Keratinocyte (primary cell): ENCODE measurements at regions not wholly inside any gene's neighbourhood (a gene's known extent, or its start where the extent isn't known, plus 50 kb on each side); places are given as distances from the start of the nearest gene placed in this dataset.

Experiments
- EZH2 ChIP-seq: IDR thresholded peaks from one replicate; pipeline ENCODE4 v1.6.1; 2012; ENCODE audit warnings: inconsistent platforms, mild to moderate bottlenecking, low read length, moderate library complexity
- TF ChIP-seq, protein P1 (sequence below), 3 experiments: IDR thresholded peaks in 1 of 3; conservative IDR thresholded peaks in 1 of 3; optimal IDR thresholded peaks in 1 of 3; 2 replicates in 2 of 3; 3 replicates in 1 of 3; pipeline versions ENCODE3 to v1.5.1; 2011; ENCODE audit warnings: low read length in 3 of 3, mild to moderate bottlenecking in 3 of 3, moderate library complexity in 2 of 3, control low read depth in 1 of 3, inconsistent platforms in 1 of 3; ENCODE audit not compliant: insufficient read depth in 2 of 3; ENCODE audit errors: extremely low read depth in 1 of 3

DNA sequence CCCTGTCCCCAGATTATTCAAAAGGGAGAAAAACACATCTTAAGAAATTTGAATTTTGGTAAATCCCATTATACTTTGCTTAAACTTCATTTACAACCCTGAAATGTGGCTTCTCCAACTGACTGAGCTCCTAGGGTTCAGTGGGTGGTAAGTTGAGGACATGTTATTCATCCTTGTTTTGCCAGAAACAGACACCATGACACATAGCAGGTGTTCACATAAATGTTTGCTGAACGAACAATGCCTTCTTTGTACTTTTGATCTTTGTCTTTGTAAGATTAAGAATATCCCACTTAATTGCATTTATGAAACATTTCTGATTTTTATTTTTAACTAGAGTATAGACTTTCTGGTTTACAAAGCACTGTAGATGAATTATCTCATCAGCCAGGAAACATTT lies 209.7 kb downstream of the GPAM start:
- TF ChIP-seq, protein P1, sequence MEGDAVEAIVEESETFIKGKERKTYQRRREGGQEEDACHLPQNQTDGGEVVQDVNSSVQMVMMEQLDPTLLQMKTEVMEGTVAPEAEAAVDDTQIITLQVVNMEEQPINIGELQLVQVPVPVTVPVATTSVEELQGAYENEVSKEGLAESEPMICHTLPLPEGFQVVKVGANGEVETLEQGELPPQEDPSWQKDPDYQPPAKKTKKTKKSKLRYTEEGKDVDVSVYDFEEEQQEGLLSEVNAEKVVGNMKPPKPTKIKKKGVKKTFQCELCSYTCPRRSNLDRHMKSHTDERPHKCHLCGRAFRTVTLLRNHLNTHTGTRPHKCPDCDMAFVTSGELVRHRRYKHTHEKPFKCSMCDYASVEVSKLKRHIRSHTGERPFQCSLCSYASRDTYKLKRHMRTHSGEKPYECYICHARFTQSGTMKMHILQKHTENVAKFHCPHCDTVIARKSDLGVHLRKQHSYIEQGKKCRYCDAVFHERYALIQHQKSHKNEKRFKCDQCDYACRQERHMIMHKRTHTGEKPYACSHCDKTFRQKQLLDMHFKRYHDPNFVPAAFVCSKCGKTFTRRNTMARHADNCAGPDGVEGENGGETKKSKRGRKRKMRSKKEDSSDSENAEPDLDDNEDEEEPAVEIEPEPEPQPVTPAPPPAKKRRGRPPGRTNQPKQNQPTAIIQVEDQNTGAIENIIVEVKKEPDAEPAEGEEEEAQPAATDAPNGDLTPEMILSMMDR (optimal IDR thresholded peaks at IDR 0.05 in 1 of 3, IDR thresholded peaks at IDR 0.05 in 1 of 3, conservative IDR thresholded peaks at IDR 0.05 in 1 of 3; ENCODE audit: extremely low read depth in 1 of 3, insufficient read depth in 2 of 3, low read length in 3 of 3): no peak
- no peak for TF ChIP-seq EZH2
